ENCODE measurements at regions not wholly inside any gene's neighbourhood (a gene's known extent, or its start where the extent isn't known, plus 50 kb on each side); places are given as distances from the start of the nearest gene placed in this dataset.
"Not testable (repeated sequence)": the region's sequence is repeated elsewhere in the genome, so short reads cannot be mapped to it uniquely, and the experiment has no call there.

- no peak for DNase-seq (ENCODE audit: low spot score)
- Histone ChIP-seq H3K4me3 (no peak overlapping the region), H3K27ac (no peak overlapping the region)
- no peak for TF ChIP-seq CTCF (IDR thresholded peaks at IDR 0.05)
These were observed 74.5 kb upstream of the UBE2E2 start for GRCh38 chr3:23128655-23129054.

- TF ChIP-seq CTCF (IDR thresholded peaks at IDR 0.05): no peak
- DNase-seq (ENCODE audit: low spot score): no peak
- Histone ChIP-seq H3K4me3 (peak overlapping the region; percentile 39), H3K27ac (no peak overlapping the region)
These were observed 74.0 kb upstream of the UBE2E2 start for GRCh38 chr3:23129117-23129516.

- TF ChIP-seq CTCF (IDR thresholded peaks at IDR 0.05): no peak
- Histone ChIP-seq H3K27ac (no peak overlapping the region), H3K4me3 (no peak overlapping the region)
- no peak for DNase-seq (ENCODE audit: low spot score)
These were observed 73.3 kb upstream of the UBE2E2 start for GRCh38 chr3:23129817-23130216.

GRCh38 chr3:23130406-23130805 is 72.7 kb upstream of the UBE2E2 start:
- no peak for TF ChIP-seq CTCF (IDR thresholded peaks at IDR 0.05)

GRCh38 chr3:23135026-23135785 is 67.9 kb upstream of the UBE2E2 start:
- Histone ChIP-seq H3K27ac (no peak overlapping the region), H3K4me3 (no peak overlapping the region)
- no peak for TF ChIP-seq CTCF (IDR thresholded peaks at IDR 0.05)
- DNase-seq (ENCODE audit: low spot score): no peak

More at GRCh38 chr3:23130406-23130805, 72.7 kb upstream of the UBE2E2 start:
- no peak for DNase-seq (ENCODE audit: low spot score)
- Histone ChIP-seq H3K27ac (no peak overlapping the region), H3K4me3 (no peak overlapping the region)

- TF ChIP-seq CTCF (IDR thresholded peaks at IDR 0.05): no peak
- DNase-seq (ENCODE audit: low spot score): no peak
- Histone ChIP-seq H3K27ac (no peak overlapping the region), H3K4me3 (no peak overlapping the region)
These were observed 67.1 kb upstream of the UBE2E2 start for GRCh38 chr3:23136054-23136453.

GRCh38 chr3:23144051-23144450 is 59.1 kb upstream of the UBE2E2 start:
- not testable (repeated sequence) for DNase-seq (ENCODE audit: low spot score); H3K27ac ChIP-seq; H3K4me3 ChIP-seq
